ENCODE measurements at regions not wholly inside any gene's neighbourhood (a gene's known extent, or its start where the extent isn't known, plus 50 kb on each side); places are given as distances from the start of the nearest gene placed in this dataset.

DNA sequence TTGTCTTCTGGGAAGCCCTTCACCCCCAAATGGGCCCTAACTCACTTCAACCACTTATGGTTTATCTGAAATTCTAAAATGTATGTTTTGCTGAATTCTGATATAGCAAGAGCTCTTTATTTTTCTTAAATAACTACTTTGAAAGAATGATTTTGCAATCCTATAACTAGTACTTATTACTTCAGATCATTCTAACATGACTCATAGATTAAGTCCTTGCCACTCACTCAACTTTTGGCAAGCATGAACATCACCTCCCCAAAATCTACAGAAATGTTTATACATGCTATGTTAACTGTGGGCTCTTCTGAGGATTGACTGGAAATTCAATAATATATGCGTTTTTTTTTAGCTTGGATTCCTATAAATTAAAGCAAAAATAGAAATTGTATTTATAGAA is 367.4 kb upstream of the FAT3 start:
- TF ChIP-seq FOXP2 (optimal IDR thresholded peaks at IDR 0.05; ENCODE audit: borderline replicate concordance, extremely low read depth, extremely low read length, insufficient read depth) (no peak), TAF1 (IDR thresholded peaks at IDR 0.05; ENCODE audit: borderline replicate concordance, insufficient read depth, low read length) (peak; percentile 33; the same call in 1 of the 2 replicates)

DNA sequence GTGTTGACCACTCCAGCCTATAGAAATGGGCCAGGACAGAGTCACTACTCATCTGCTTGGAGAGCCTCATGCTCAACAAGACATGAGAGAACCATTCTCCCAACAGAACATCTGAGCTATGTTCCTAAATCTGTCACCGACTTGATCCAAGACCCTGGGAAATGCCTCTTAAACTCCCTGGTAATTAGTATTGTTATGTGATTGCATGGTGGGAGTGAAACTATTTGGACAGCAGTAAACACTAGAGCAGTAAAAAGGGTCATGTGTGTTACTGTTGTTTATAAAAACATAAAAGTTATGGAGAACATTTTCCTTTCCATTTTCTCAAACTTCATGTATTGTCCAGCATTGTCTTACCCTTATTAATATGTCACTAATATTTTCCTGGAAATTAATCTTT is 369.8 kb upstream of the FAT3 start:
- TF ChIP-seq TAF1 (IDR thresholded peaks at IDR 0.05; ENCODE audit: borderline replicate concordance, insufficient read depth, low read length) (no peak), POLR2AphosphoS5 (IDR thresholded peaks at IDR 0.05; ENCODE audit: low read depth, low read length) (no peak)
- TF ChIP-seq, protein P1, sequence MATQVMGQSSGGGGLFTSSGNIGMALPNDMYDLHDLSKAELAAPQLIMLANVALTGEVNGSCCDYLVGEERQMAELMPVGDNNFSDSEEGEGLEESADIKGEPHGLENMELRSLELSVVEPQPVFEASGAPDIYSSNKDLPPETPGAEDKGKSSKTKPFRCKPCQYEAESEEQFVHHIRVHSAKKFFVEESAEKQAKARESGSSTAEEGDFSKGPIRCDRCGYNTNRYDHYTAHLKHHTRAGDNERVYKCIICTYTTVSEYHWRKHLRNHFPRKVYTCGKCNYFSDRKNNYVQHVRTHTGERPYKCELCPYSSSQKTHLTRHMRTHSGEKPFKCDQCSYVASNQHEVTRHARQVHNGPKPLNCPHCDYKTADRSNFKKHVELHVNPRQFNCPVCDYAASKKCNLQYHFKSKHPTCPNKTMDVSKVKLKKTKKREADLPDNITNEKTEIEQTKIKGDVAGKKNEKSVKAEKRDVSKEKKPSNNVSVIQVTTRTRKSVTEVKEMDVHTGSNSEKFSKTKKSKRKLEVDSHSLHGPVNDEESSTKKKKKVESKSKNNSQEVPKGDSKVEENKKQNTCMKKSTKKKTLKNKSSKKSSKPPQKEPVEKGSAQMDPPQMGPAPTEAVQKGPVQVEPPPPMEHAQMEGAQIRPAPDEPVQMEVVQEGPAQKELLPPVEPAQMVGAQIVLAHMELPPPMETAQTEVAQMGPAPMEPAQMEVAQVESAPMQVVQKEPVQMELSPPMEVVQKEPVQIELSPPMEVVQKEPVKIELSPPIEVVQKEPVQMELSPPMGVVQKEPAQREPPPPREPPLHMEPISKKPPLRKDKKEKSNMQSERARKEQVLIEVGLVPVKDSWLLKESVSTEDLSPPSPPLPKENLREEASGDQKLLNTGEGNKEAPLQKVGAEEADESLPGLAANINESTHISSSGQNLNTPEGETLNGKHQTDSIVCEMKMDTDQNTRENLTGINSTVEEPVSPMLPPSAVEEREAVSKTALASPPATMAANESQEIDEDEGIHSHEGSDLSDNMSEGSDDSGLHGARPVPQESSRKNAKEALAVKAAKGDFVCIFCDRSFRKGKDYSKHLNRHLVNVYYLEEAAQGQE (IDR thresholded peaks at IDR 0.05; ENCODE audit: insufficient read depth in 1 of 2, low read depth in 2 of 2, low read length in 2 of 2), result no peak

DNA sequence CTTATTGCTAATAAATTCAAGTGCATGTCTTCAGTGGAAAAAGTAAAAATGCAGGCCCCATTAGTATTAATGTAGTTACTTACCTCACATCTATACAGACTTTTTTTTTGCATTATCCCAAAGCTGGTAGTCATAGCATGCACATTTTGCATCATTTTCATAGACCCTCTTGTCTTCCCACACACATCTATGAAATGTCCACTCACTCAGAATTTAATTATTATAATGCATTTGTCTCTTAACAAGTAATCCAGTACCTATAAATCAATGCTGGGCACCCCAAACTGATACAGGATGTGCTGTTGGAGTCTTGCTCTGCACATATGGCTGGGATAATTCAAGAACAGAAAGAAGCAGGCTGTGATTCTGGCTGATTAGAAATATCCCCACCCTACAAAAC is 370.4 kb upstream of the FAT3 start:
- TF ChIP-seq POLR2AphosphoS5 (IDR thresholded peaks at IDR 0.05; ENCODE audit: low read depth, low read length) (no peak), SIN3A (IDR thresholded peaks at IDR 0.05; ENCODE audit: borderline replicate concordance, insufficient read depth, low read length) (no peak), FOXP2 (optimal IDR thresholded peaks at IDR 0.05; ENCODE audit: borderline replicate concordance, extremely low read depth, extremely low read length, insufficient read depth) (no peak), TAF1 (IDR thresholded peaks at IDR 0.05; ENCODE audit: borderline replicate concordance, insufficient read depth, low read length) (no peak)
- TF ChIP-seq, protein P1 (IDR thresholded peaks at IDR 0.05; ENCODE audit: insufficient read depth in 1 of 2, low read depth in 2 of 2, low read length in 2 of 2), result no peak

DNA sequence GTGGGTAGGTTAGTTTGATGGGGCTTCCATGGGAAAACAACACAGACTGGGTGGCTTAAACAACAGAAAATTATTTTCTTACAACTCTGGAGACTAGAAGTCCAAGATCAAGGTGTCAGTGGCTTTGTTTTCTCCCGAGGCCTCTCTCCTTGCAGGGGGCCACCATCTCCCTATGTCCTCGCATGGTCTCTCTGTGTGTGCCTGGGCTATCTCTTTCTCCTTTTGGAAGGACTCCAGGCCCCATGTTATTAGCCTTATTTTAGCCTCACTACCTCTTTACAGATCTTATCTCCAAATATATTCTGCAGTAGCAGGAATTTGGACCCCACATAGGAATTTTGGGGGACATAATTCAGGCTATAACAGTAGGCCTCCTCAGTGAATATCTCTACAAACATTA is 372.7 kb upstream of the FAT3 start:
- no peak for TF ChIP-seq TAF1 (IDR thresholded peaks at IDR 0.05; ENCODE audit: borderline replicate concordance, insufficient read depth, low read length)
- TF ChIP-seq POLR2AphosphoS5 (IDR thresholded peaks at IDR 0.05; ENCODE audit: low read depth, low read length), result no peak
- TF ChIP-seq, protein P1 (IDR thresholded peaks at IDR 0.05; ENCODE audit: insufficient read depth in 1 of 2, low read depth in 2 of 2, low read length in 2 of 2), result no peak

DNA sequence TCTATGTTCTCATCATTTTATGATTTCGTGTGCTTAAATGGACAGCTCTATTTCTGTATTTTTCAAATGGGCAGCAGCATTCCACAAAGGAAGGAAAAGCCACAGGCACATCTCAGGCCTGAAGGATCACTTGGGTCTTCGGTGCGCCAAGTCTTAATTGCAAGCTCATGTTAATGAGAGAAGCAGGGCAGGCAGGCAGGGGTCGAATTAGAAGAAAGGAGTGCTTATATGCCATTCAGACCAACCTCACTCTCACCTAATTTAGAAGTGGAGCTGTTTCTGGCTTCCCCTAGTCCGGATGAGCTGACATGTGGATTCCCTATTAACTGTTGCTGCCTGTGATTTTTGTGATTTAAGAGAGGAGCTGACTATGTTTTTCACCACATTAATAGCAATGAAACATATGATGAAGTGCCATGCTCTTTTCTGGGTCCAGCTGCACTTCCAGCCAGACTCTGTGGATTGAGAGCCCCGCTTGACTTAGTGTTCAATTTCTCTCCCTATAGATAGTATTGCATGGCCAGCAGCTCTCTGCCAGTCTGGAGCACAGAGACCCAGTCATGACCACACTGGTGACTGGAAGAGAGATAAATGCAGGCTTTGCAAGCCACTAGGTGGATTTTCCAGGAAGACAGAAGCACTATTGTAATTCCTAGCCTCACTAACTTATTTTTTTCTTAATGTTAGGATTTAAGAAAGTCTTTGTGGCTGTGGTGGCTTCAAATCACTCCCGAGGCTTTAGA is 373.9 kb upstream of the FAT3 start:
- no peak for TF ChIP-seq FOXP2 (optimal IDR thresholded peaks at IDR 0.05; ENCODE audit: borderline replicate concordance, extremely low read depth, extremely low read length, insufficient read depth)
- no peak for TF ChIP-seq SIN3A (IDR thresholded peaks at IDR 0.05; ENCODE audit: borderline replicate concordance, insufficient read depth, low read length)
- no peak for TF ChIP-seq TAF1 (IDR thresholded peaks at IDR 0.05; ENCODE audit: borderline replicate concordance, insufficient read depth, low read length)
- no peak for TF ChIP-seq POLR2AphosphoS5 (IDR thresholded peaks at IDR 0.05; ENCODE audit: low read depth, low read length)
- TF ChIP-seq, protein P1 (IDR thresholded peaks at IDR 0.05; ENCODE audit: insufficient read depth in 1 of 2, low read depth in 2 of 2, low read length in 2 of 2), result no peak
